ENCODE measurements at regions not wholly inside any gene's neighbourhood (a gene's known extent, or its start where the extent isn't known, plus 50 kb on each side); places are given as distances from the start of the nearest gene placed in this dataset.
"Not testable (repeated sequence)": the region's sequence is repeated elsewhere in the genome, so short reads cannot be mapped to it uniquely, and the experiment has no call there.

DNA sequence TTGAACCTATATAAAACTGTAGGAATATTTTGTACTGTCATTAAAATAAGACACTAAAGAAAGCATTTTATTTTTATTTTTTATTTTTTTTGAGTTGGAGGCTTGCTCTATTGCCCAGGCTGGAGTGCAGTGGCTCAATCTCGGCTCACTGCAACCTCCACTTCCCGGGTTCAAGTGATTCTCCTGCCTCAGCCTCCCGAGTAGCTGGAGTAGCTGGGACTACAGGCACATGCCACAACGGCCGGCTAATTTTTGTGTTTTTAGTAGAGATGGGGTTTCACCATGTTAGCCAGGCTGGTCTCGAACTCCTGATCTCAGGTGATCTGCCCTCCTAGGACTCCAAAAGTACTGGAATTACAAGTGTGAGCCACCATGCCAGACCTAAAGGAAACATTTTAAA is 102.8 kb downstream of the XRCC2 start:
- H4K20me1 ChIP-seq (replicated peaks; ENCODE audit: insufficient read depth); H3K9me2 ChIP-seq (ENCODE audit: insufficient read depth); H3K27me3 ChIP-seq (ENCODE audit: insufficient read depth); H3K27ac Mint-ChIP-seq; H3K36me3 ChIP-seq (ENCODE audit: insufficient read depth); ATAC-seq; H3K4me3 ChIP-seq; H3K27ac ChIP-seq (ENCODE audit: low read depth); H3K4me2 ChIP-seq; H2AFZ ChIP-seq; H3K27me3 Mint-ChIP-seq (ENCODE audit: insufficient read depth, low read depth, poor library complexity); H3K4me3 Mint-ChIP-seq; DNase-seq (ENCODE audit: low spot score); H3F3A ChIP-seq (replicated peaks; ENCODE audit: low read depth); H3K4me1 Mint-ChIP-seq; H3K36me3 Mint-ChIP-seq (ENCODE audit: low read depth); H3K4me1 ChIP-seq (ENCODE audit: insufficient read depth); H3K79me2 ChIP-seq (replicated peaks; ENCODE audit: insufficient read depth): not testable (repeated sequence)
- H3K9me3 Mint-ChIP-seq, result peaks cover 12% of the 10 kb centered on the region; the same call in 2 of the 3 replicates

DNA sequence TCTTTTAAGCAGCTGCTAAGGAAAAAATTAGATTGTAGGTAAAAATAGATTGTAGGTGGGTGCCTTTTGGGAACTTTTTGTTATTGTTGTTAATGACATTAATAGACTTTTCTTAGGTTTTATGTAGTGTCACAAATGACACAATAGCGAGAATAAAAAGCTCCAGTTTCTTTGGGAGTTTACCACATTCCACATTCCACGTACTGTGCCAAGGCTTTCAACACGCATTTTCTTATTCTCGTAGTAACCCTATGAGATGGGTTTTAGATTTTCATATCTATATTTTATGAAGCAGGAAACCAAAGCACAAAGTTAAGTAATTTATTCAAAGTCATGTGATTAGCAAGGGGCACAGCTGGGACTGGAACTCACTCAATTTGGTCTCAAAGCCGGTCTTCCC is 103.8 kb downstream of the XRCC2 start:
- H3K4me3 Mint-ChIP-seq, result no peak overlapping the region
- DNase-seq (ENCODE audit: low spot score) (no peak), ATAC-seq (no peak)
- H3K9me2 ChIP-seq (ENCODE audit: insufficient read depth), result no peaks in the 10 kb centered on the region
- no peaks in the 10 kb centered on the region for H3K36me3 ChIP-seq (ENCODE audit: insufficient read depth)
- peaks cover 7% of the 10 kb centered on the region; the same call in 2 of the 3 replicates for H3K9me3 Mint-ChIP-seq
- 0 out of 3 replicates have a peak, but pooled peaks cover 4% of the 10 kb centered on the region for H3K36me3 Mint-ChIP-seq (ENCODE audit: low read depth)
- H3K4me1 Mint-ChIP-seq, result peaks cover 3% of the 10 kb centered on the region
- no peaks in the 10 kb centered on the region for H3F3A ChIP-seq (replicated peaks; ENCODE audit: low read depth)
- H3K27me3 ChIP-seq (ENCODE audit: insufficient read depth), result no peaks in the 10 kb centered on the region
- no peak overlapping the region for H3K4me3 ChIP-seq
- H3K27me3 Mint-ChIP-seq (ENCODE audit: insufficient read depth, low read depth, poor library complexity), result no peaks in the 10 kb centered on the region
- H3K27ac Mint-ChIP-seq, result no peak overlapping the region
- no peak overlapping the region for H2AFZ ChIP-seq
- TF ChIP-seq ZNF114 (CRISPR knock-in tag; IDR thresholded peaks at IDR 0.05), result no peak
- no peaks in the 10 kb centered on the region for H4K20me1 ChIP-seq (replicated peaks; ENCODE audit: insufficient read depth)
- no peak overlapping the region for H3K4me2 ChIP-seq
- H3K4me1 ChIP-seq (ENCODE audit: insufficient read depth), result no peaks in the 10 kb centered on the region
- H3K79me2 ChIP-seq (replicated peaks; ENCODE audit: insufficient read depth), result no peaks in the 10 kb centered on the region
- no peak overlapping the region for H3K27ac ChIP-seq (ENCODE audit: low read depth)

DNA sequence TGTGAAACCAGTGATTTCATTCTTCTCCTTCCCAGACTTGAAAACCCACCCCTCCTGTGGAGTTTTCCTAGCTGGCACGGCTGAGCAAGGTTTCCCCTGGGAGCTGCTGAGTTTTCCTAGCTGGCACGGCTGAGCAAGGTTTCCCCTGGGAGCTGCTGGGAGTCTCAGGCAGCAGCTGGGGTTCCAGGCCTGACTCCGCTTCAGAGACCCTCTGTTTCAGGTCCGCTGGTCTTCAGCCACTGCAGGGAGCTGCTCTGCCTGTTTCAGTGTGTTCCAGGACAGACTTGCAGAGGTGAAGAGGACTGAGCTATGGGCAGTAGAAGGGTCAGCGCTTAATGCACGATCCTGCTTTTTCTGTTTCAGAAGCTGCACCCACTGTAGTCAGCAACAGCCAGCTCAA is 104.9 kb downstream of the XRCC2 start:
- no peak overlapping the region for H2AFZ ChIP-seq

More for the DNA sequence above, 104.9 kb downstream of the XRCC2 start:
- Histone ChIP-seq H3F3A (replicated peaks; ENCODE audit: low read depth) (no peaks in the 10 kb centered on the region), H4K20me1 (replicated peaks; ENCODE audit: insufficient read depth) (no peaks in the 10 kb centered on the region), H3K4me3 (no peak overlapping the region), H3K4me1 (ENCODE audit: insufficient read depth) (no peaks in the 10 kb centered on the region; the same call in 1 of the 2 replicates), H3K4me2 (no peak overlapping the region), H3K9me2 (ENCODE audit: insufficient read depth) (no peaks in the 10 kb centered on the region), H3K79me2 (replicated peaks; ENCODE audit: insufficient read depth) (no peaks in the 10 kb centered on the region), H3K27ac (ENCODE audit: low read depth) (no peak overlapping the region), H3K36me3 (ENCODE audit: insufficient read depth) (no peaks in the 10 kb centered on the region), H3K27me3 (ENCODE audit: insufficient read depth) (no peaks in the 10 kb centered on the region)
- no peak for TF ChIP-seq ZNF331 (CRISPR knock-in tag; IDR thresholded peaks at IDR 0.05; ENCODE audit: low read depth)
- TF ChIP-seq, protein P1, sequence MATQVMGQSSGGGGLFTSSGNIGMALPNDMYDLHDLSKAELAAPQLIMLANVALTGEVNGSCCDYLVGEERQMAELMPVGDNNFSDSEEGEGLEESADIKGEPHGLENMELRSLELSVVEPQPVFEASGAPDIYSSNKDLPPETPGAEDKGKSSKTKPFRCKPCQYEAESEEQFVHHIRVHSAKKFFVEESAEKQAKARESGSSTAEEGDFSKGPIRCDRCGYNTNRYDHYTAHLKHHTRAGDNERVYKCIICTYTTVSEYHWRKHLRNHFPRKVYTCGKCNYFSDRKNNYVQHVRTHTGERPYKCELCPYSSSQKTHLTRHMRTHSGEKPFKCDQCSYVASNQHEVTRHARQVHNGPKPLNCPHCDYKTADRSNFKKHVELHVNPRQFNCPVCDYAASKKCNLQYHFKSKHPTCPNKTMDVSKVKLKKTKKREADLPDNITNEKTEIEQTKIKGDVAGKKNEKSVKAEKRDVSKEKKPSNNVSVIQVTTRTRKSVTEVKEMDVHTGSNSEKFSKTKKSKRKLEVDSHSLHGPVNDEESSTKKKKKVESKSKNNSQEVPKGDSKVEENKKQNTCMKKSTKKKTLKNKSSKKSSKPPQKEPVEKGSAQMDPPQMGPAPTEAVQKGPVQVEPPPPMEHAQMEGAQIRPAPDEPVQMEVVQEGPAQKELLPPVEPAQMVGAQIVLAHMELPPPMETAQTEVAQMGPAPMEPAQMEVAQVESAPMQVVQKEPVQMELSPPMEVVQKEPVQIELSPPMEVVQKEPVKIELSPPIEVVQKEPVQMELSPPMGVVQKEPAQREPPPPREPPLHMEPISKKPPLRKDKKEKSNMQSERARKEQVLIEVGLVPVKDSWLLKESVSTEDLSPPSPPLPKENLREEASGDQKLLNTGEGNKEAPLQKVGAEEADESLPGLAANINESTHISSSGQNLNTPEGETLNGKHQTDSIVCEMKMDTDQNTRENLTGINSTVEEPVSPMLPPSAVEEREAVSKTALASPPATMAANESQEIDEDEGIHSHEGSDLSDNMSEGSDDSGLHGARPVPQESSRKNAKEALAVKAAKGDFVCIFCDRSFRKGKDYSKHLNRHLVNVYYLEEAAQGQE (IDR thresholded peaks at IDR 0.05; ENCODE audit: unreplicated experiment), result no peak
- Mint-ChIP-seq H3K4me3 (no peak overlapping the region), H3K27ac (no peak overlapping the region), H3K4me1 (peaks cover 3% of the 10 kb centered on the region), H3K27me3 (ENCODE audit: insufficient read depth, low read depth, poor library complexity) (no peaks in the 10 kb centered on the region), H3K9me3 (peaks cover 2% of the 10 kb centered on the region; the same call in 2 of the 3 replicates), H3K36me3 (ENCODE audit: low read depth) (no peaks in the 10 kb centered on the region)
- no peak for ATAC-seq
- DNase-seq (ENCODE audit: low spot score), result no peak
